Progenitor cell of endocrine pancreas (in vitro differentiated cells): ENCODE measurements at regions not wholly inside any gene's neighbourhood (a gene's known extent, or its start where the extent isn't known, plus 50 kb on each side); places are given as distances from the start of the nearest gene placed in this dataset.

Source experiments
- DNase-seq: peaks from one replicate; pipeline ENCODE4 v3.0.0; 2021; ENCODE audit warnings: low spot score; ENCODE audit not compliant: unreplicated experiment
- H3K27ac Mint-ChIP-seq: 2 replicates; pipeline ENCODE4 v1.8.0; 2021; ENCODE audit warnings: mild to moderate bottlenecking, moderate library complexity, mixed read lengths
- H3K27me3 Mint-ChIP-seq: 2 replicates; pipeline ENCODE4 v1.8.0; 2021; ENCODE audit warnings: mixed read lengths
- H3K36me3 Mint-ChIP-seq: 2 replicates; pipeline ENCODE4 v1.8.0; 2022; ENCODE audit warnings: mixed read lengths; ENCODE audit not compliant: insufficient read depth
- H3K4me1 Mint-ChIP-seq: 2 replicates; pipeline ENCODE4 v1.8.0; 2021; ENCODE audit warnings: low read depth, mixed read lengths
- H3K4me3 Mint-ChIP-seq: 2 replicates; pipeline ENCODE4 v1.8.0; 2021; ENCODE audit warnings: low read depth, mild to moderate bottlenecking, moderate library complexity, mixed read lengths
- H3K9me3 Mint-ChIP-seq: 2 replicates; pipeline ENCODE4 v1.8.0; 2021; ENCODE audit warnings: low read depth, mixed read lengths
- CTCF ChIP-seq: fragments of 200-600 bp; sonication (generic); IDR thresholded peaks from one replicate; pipeline ENCODE4 v1.5.0; 2021; ENCODE audit warnings: antibody characterized with exemption, mild to moderate bottlenecking; ENCODE audit not compliant: unreplicated experiment

- no peak for TF ChIP-seq CTCF
- H3K27ac Mint-ChIP-seq, result peak overlapping the region; percentile 82
- H3K36me3 Mint-ChIP-seq, result peaks cover 2% of the 10 kb centered on the region
- H3K4me3 Mint-ChIP-seq, result no peak overlapping the region
- H3K4me1 Mint-ChIP-seq, result peaks cover 20% of the 10 kb centered on the region
- no peak for DNase-seq
- peaks cover 7% of the 10 kb centered on the region for H3K9me3 Mint-ChIP-seq
- no peaks in the 10 kb centered on the region for H3K27me3 Mint-ChIP-seq
Observed at GRCh38 chr6:12363651-12364381, 73.7 kb downstream of the EDN1 start.

DNA sequence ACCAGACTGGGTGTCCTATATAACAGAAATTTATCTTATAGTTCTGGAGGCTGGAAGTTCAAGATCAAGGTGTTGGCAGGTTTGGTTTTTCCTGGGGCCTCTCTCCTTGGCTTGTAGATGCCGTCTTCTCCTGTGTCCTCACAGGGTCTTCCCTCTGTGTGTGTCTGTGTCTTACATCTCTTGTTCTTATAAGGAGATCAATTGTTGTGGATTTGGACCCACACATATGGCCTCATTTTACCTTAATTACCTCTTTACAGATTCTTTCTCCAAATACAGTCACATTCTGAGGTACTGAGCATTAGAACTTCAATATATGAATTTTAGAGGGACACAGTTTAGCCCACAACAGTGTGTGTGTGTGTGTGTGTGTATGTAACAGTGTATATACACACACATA lies 74.5 kb downstream of the EDN1 start:
- H3K9me3 Mint-ChIP-seq, result peaks cover 7% of the 10 kb centered on the region
- H3K27me3 Mint-ChIP-seq, result no peaks in the 10 kb centered on the region
- DNase-seq, result no peak
- no peak overlapping the region for H3K4me3 Mint-ChIP-seq
- H3K27ac Mint-ChIP-seq, result no peak overlapping the region
- H3K4me1 Mint-ChIP-seq, result peaks cover 20% of the 10 kb centered on the region
- H3K36me3 Mint-ChIP-seq, result peaks cover 2% of the 10 kb centered on the region
- no peak for TF ChIP-seq CTCF

- H3K4me1 Mint-ChIP-seq, result peaks cover 30% of the 10 kb centered on the region
- no peak for TF ChIP-seq CTCF
- H3K9me3 Mint-ChIP-seq, result peaks cover 11% of the 10 kb centered on the region
- H3K36me3 Mint-ChIP-seq, result peaks cover 2% of the 10 kb centered on the region
- no peaks in the 10 kb centered on the region for H3K27me3 Mint-ChIP-seq
- no peak for DNase-seq
- H3K4me3 Mint-ChIP-seq, result no peak overlapping the region
- no peak overlapping the region for H3K27ac Mint-ChIP-seq
Observed at GRCh38 chr6:12366731-12367130, 76.6 kb downstream of the EDN1 start.

DNA sequence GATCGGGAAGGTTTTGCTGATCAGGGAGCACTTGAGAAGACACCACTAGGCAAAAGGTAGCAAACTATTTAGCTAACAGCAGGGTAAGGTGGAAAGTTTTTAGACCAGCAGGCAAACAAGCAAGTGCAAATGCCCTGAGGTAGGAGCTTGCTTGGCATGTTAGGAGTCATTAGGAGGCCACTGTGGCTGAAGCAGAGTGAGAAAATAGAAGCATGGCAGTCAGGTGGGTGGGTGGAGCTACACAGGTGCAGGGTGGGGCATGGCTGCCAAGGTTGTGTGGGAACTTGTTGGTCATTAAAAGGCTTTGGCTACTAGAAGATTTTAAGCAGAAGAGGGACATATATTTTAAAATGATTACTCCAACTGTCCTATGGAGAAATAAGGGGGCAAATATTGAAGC lies 77.3 kb downstream of the EDN1 start:
- Mint-ChIP-seq H3K27me3 (no peaks in the 10 kb centered on the region), H3K36me3 (peaks cover 2% of the 10 kb centered on the region), H3K4me3 (no peak overlapping the region), H3K27ac (no peak overlapping the region), H3K9me3 (peaks cover 11% of the 10 kb centered on the region), H3K4me1 (peaks cover 34% of the 10 kb centered on the region)
- TF ChIP-seq CTCF, result no peak
- DNase-seq, result no peak

- H3K4me1 Mint-ChIP-seq, result peaks cover 32% of the 10 kb centered on the region
- H3K36me3 Mint-ChIP-seq, result peaks cover 2% of the 10 kb centered on the region
- no peak overlapping the region for H3K4me3 Mint-ChIP-seq
Observed at GRCh38 chr6:12369355-12369754, 79.2 kb downstream of the EDN1 start.

More at GRCh38 chr6:12369355-12369754, 79.2 kb downstream of the EDN1 start:
- TF ChIP-seq CTCF, result no peak
- no peak for DNase-seq
- no peak overlapping the region for H3K27ac Mint-ChIP-seq
- peaks cover 8% of the 10 kb centered on the region for H3K9me3 Mint-ChIP-seq
- H3K27me3 Mint-ChIP-seq, result peaks cover 2% of the 10 kb centered on the region
